GM18498 (cell line): ENCODE measurements at regions not wholly inside any gene's neighbourhood (a gene's known extent, or its start where the extent isn't known, plus 50 kb on each side); places are given as distances from the start of the nearest gene placed in this dataset.

Experiments
- ATAC-seq: cut with Tn5 transposase; IDR thresholded peaks from one replicate; pipeline ENCODE4 v1.9.1; 2021; ENCODE audit warnings: mild to moderate bottlenecking, moderate library complexity; ENCODE audit not compliant: unreplicated experiment

- ATAC-seq, result no peak
Measured at GRCh38 chr9:85268131-85268530, 473.6 kb downstream of the AGTPBP1 start.

GRCh38 chr9:85264695-85265094 lies 477.1 kb downstream of the AGTPBP1 start:
- ATAC-seq, result no peak

- ATAC-seq, result no peak
Measured at GRCh38 chr9:85263288-85263687, 478.5 kb downstream of the AGTPBP1 start.

GRCh38 chr9:85262333-85262732 lies 479.4 kb downstream of the AGTPBP1 start:
- no peak for ATAC-seq

GRCh38 chr9:85260275-85260845 lies 481.4 kb downstream of the AGTPBP1 start:
- ATAC-seq, result no peak

- no peak for ATAC-seq
Measured at GRCh38 chr9:85258823-85259370, 482.9 kb downstream of the AGTPBP1 start.

GRCh38 chr9:85258236-85258635 lies 483.5 kb downstream of the AGTPBP1 start:
- ATAC-seq, result no peak

- no peak for ATAC-seq
Measured at GRCh38 chr9:85249313-85249621, 492.5 kb downstream of the AGTPBP1 start.

GRCh38 chr9:85248514-85249312 lies 493.0 kb downstream of the AGTPBP1 start:
- ATAC-seq, result no peak

GRCh38 chr9:85246541-85246940 lies 495.2 kb downstream of the AGTPBP1 start:
- no peak for ATAC-seq

GRCh38 chr9:85244856-85245255 lies 496.9 kb downstream of the AGTPBP1 start:
- ATAC-seq, result no peak

- no peak for ATAC-seq
Measured at GRCh38 chr9:85243977-85244376, 497.8 kb downstream of the AGTPBP1 start.

- no peak for ATAC-seq
Measured at GRCh38 chr9:85237478-85237877, 504.3 kb downstream of the AGTPBP1 start.

- no peak for ATAC-seq
Measured at GRCh38 chr9:85230081-85230480, 511.7 kb downstream of the AGTPBP1 start.

GRCh38 chr9:85228111-85228855 lies 513.5 kb downstream of the AGTPBP1 start:
- ATAC-seq, result no peak

- no peak for ATAC-seq
Measured at GRCh38 chr9:85225180-85225579, 516.6 kb downstream of the AGTPBP1 start.

GRCh38 chr9:85224729-85225128 lies 517.0 kb downstream of the AGTPBP1 start:
- no peak for ATAC-seq

- ATAC-seq, result no peak
Measured at GRCh38 chr9:85224301-85224700, 517.5 kb downstream of the AGTPBP1 start.

GRCh38 chr9:85223506-85224125 lies 518.1 kb downstream of the AGTPBP1 start:
- ATAC-seq, result no peak

- ATAC-seq, result no peak
Measured at GRCh38 chr9:85216601-85217000, 525.2 kb downstream of the AGTPBP1 start.

- ATAC-seq, result no peak
Measured at GRCh38 chr9:85215961-85216360, 525.8 kb downstream of the AGTPBP1 start.
